ENCODE measurements at regions not wholly inside any gene's neighbourhood (a gene's known extent, or its start where the extent isn't known, plus 50 kb on each side); places are given as distances from the start of the nearest gene placed in this dataset.

DNA sequence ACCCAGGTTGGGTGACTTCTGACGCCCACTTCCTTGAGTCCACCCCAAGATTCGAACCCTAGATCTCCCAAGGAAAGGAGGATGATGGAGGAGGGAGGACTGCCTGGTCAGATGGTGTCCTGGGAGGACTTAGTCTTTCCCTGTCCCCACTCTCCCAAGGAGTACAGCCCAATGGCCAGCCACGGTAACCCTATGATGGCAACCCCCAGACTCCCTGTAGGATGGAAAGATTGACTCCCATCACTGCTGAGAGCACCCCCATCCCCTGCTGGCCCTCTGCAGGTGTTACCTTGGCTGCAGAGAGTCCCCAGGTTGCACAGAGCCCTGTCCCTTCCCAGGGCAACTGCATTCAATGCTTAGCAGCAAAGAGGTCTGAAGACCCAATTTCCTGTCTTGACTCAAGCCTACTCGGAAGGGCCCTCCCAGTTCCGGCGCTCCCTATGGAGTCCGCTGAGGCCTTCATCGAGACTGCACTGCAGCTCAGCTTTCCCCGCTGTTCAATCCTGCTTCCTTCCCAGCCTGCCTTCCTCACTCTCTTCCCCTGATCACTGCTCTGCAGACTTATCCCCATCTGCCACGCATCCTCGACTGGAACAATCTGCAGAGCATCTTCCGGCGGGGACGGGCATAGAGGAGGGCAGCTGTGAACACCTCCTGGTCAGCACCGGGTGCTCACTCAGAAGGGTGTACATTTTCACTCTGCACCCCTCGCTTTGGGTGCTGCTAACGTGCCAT lies 50.8 kb upstream of the OCM2 start:
- DNase-seq, result no peak

DNA sequence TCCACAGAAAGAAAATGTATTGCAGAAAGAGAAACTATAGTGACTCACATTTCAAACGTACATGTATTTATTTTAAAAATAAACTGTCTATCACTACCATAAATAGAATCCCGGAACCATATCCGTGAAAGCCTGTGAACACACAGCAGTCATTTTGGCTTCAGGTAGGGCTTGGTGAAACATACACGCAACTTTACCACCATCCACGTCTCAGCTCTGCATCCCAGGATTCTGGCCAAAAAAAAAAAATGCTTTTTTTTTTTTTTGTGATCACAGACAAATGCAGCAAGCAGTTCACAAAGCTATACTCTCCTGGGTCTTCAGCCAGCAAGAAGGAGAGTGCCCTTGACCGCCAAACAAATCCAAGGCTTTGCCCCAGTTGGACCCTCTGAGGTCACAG lies 56.8 kb upstream of the OCM2 start:
- no peak for DNase-seq

GRCh38 chr7:98049034-98049433 lies 57.6 kb upstream of the LMTK2 start:
- no peak for DNase-seq

DNA sequence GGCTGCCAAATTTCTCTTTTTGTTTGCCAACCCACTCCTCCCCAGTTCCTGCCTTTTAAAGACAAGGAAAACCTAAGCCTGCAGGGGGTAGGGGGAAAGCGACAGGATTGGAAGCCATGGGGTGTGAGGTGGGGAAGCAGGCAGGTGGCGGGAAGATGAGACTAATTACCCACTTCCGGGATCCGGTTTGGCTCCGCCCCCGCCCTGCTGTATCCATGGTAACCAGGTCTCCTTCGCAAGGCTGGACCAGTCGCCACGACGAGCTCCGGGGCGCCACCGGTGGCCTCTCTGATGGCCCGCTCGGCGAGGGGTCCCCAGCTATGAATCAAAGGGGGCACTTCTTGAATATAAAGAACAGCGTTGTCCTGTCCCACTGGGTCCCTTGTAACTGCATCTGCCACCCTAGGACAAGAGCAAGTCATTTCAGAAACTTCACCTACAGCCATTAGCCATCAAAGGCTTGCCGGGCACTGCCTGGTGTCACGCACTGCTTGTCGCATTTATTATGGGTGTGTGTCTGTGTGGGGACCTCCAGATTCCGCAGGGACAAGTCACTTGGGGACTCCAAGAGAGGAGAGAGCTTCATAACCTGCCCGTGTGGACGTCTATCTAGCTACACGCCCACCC lies 55.4 kb upstream of the LMTK2 start:
- DNase-seq, result peak; percentile 37 to 77

DNA sequence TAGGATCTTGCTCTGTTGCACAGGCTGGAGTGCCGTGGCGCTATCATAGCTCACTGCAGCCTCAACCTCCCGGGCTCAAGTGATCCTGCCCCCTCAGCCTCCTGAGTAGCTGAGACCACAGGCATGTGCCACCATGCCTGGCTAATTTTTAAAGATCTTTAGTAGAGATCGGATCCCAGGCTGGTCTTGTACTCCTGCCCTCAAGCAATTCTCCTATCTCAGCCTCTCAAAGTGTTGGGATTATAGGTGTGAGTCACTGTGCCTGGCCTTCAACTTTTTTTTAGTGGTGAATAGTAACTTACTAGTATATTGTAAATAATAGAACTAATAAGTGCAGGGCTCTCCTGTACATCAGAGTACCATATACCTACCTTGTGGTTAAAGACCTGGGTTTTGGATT lies 52.1 kb upstream of the LMTK2 start:
- DNase-seq, result no peak

GRCh38 chr7:98056580-98056979 lies 50.1 kb upstream of the LMTK2 start:
- DNase-seq, result no peak

Measured in NCI-H526 (cell line).